ENCODE measurements at regions not wholly inside any gene's neighbourhood (a gene's known extent, or its start where the extent isn't known, plus 50 kb on each side); places are given as distances from the start of the nearest gene placed in this dataset.

DNA sequence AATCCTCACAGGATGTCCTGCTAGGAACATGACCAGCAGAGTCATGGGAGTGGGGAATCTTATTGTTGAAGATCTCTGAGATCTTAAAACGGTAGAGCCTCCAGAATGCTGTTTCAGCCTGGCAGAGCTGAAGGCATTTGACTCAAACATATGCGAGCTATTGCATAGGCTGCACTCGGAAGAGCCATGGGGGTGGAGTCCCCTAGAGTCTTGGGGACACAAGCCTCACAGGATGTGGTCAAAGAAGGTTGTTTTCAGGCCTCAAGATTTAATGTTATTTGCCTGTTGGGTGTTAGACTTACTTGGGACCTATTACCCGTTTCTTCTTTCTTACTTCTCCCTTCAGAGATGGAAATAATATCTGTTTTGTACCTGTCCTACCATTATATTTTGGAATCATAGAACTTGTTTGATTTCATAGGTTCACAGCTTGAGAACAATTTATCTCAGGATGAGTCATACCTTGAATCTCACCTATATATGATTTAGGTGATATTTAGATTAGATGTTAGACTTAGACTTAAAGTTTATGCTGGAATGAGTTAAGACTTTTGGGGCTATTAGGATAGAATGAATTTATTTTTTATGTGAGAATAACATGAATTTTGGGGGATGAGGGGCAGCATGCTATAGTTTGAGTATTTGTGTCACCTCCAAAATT is 172.2 kb upstream of the ATP2B1 start:
- TF ChIP-seq, protein P1, sequence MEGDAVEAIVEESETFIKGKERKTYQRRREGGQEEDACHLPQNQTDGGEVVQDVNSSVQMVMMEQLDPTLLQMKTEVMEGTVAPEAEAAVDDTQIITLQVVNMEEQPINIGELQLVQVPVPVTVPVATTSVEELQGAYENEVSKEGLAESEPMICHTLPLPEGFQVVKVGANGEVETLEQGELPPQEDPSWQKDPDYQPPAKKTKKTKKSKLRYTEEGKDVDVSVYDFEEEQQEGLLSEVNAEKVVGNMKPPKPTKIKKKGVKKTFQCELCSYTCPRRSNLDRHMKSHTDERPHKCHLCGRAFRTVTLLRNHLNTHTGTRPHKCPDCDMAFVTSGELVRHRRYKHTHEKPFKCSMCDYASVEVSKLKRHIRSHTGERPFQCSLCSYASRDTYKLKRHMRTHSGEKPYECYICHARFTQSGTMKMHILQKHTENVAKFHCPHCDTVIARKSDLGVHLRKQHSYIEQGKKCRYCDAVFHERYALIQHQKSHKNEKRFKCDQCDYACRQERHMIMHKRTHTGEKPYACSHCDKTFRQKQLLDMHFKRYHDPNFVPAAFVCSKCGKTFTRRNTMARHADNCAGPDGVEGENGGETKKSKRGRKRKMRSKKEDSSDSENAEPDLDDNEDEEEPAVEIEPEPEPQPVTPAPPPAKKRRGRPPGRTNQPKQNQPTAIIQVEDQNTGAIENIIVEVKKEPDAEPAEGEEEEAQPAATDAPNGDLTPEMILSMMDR (IDR thresholded peaks at IDR 0.05) = no peak
- peak in 1 of 4 donors; percentile 36 for TF ChIP-seq POLR2A (IDR thresholded peaks at IDR 0.05)
